ENCODE measurements at regions not wholly inside any gene's neighbourhood (a gene's known extent, or its start where the extent isn't known, plus 50 kb on each side); places are given as distances from the start of the nearest gene placed in this dataset.

- no peak for DNase-seq
These were observed 147.5 kb downstream of the SLC38A6 start for GRCh38 chr14:61128382-61129167.

DNA sequence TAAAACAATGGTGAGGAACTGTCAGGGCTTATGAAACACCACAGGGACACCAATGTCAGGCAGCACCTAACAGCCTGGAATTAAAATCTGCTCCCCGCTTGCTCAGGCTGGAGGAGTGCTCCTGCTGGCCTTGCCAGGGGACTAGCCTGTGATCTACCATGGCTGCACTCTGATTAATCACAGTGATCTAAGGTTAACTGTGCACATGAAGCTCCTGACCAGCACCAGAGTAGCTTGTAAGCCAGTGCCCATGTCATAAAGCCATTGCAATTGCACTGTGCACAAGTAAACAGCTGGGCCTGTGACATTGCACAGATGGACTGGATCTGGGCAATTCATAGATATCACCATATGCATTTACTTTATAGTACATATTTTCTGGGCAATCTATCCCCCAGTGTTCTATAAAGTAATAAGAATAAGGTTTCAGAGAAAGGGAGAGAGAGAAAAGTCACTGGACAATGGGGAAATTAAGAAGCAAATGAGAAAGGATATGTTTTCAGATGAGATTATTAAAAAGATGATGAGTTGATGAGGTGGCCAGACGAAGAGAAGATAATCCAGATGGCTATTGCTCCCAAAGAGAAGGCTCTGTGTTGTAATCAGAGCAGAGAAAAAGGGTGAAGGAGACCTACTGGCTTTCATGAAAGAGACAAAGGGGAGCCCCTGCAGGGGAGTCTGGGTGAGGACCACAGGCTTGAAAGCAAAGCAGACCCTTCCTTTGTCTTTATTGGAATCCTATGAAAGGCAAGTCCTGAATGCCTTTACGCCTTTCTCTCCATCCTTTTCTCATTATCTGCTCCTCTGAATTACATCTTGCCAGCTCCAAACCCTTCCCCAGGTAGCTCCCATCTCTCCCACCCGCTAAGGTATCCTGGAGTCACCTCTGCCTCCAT lies 145.8 kb downstream of the SLC38A6 start:
- DNase-seq = peak; percentile 47

DNA sequence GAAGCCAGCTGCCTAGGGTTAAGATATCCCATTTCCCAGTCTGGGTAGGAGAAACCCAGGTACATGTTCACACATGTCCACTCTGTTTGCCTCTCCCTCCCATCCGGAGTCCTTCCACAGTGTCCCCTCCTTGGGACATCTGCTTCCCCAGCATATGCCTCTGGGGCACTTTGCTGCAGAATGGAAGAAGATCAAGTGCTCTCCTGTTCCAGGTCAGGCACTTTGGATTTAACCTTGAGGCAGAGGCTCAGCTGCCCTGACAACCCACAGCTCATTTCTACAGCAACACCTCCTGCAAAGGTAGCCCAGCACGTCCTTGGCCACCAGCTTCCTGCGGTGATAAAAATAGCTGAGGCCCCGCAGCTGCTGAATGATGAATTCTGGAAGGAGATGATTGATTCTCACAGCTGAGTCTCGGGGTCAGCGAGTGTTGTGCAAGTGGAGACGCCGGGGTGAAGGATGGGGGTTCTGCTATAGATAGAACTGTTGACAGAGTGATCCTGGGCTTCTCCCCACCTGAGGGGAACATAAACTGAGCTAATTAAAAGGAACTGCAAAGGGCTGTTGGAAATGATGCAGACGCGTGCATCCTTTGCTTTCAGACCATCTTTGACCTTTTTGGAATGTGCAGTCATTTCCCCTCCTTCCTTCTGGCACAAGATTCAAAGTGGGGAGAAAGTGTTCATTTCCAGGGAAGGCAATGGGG lies 145.0 kb downstream of the SLC38A6 start:
- DNase-seq = peak; percentile 88

DNA sequence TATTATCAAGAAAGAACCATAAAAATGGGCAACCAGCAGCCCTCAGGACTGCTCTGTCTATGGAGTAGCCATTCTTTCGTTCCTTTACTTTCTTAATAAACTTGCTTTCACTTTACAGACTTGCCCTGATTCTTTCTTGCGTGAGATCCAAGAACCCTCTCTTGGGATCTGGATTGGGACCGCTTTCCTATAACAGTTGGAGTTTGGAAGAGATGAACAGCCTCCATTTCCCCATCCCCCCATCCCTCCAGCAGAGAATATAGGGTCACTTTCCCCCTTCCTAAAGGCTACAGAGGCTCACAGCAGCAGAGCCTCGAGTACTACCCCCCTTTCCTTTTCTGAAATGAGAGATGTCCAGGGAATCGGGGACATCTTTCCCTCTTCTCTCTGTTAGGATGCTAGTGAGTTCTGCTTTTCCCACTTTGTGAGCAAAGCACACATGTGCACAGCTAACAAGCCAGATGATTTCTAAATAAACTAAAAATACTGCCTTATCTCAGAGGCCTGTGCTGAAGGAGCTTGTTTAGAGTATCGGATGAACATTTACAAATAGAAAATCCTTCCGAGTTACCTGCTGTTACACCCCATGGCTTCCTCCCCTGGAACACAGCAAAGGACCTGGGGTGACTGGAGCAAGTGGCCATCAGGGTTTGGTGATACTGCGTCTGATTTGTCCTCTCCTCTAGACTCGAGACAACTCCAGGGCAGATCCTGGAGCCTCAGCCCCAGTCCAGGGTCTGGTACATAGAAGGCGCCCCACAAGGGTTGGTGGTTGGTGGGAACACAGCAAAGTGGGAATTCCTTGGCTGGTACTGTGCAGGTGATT lies 144.2 kb downstream of the SLC38A6 start:
- no peak for DNase-seq

- DNase-seq = no peak
These were observed 141.8 kb downstream of the SLC38A6 start for GRCh38 chr14:61122862-61123261.

GRCh38 chr14:61121355-61121787 lies 140.3 kb downstream of the SLC38A6 start:
- DNase-seq = no peak

- no peak for DNase-seq
These were observed 139.5 kb downstream of the SLC38A6 start for GRCh38 chr14:61120576-61120975.

GRCh38 chr14:61119006-61119405 lies 138.0 kb downstream of the SLC38A6 start:
- no peak for DNase-seq

- no peak for DNase-seq
These were observed 135.3 kb downstream of the SLC38A6 start for GRCh38 chr14:61116369-61116768.

DNA sequence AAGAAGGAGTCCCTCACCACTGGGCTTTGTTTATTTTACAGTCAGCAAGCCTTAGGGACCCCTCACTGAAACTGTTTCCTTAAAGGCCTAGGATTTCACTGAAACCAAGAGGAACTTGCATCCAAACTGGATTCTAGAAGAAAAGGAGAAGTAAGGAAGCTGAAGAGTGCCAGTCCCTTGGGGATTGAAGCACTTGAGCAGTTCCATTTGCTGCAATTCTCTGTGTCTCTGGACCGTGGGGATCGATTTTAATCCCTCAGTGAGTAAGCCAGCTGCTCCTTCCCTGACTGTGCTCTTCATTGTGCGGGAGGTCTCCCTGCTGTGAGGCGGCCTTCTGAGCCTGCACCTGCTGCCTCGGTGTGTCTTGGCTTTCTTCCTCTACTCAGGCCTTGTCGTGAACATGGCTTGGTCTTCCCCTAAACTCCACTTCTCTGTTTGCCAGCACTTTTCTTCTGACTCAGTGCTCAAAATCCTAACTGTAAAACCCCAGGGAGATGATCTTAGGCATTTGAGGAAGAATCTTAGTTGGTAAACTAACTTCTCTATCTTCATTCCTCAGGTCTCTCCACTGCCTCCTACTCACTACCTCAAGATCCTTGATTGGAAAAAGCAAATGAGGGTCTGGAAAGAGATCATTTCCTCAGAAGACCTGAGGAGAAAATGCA lies 132.6 kb downstream of the SLC38A6 start:
- DNase-seq = peak; percentile 94

DNA sequence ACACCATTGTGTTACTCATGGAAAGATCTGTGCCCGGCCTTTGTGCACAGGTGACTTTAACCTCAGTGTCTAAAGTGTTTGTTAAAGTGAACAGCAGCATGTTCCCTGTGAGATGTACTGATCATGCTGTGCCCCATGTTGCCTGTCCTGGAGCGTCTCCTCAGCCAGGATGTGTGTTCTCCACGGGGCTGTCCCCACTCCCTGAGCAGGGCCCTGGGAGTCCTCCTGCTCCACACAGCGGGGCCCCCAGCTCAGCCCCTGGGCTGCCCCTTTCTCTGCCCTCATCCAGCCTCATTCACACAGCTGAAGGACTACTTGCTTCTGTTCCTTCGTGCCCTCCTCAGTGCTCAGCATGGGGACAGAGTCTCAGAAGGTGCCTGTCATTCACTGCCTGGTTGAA lies 131.5 kb downstream of the SLC38A6 start:
- DNase-seq = no peak

GRCh38 chr14:61111731-61112130 lies 130.7 kb downstream of the SLC38A6 start:
- no peak for DNase-seq

DNA sequence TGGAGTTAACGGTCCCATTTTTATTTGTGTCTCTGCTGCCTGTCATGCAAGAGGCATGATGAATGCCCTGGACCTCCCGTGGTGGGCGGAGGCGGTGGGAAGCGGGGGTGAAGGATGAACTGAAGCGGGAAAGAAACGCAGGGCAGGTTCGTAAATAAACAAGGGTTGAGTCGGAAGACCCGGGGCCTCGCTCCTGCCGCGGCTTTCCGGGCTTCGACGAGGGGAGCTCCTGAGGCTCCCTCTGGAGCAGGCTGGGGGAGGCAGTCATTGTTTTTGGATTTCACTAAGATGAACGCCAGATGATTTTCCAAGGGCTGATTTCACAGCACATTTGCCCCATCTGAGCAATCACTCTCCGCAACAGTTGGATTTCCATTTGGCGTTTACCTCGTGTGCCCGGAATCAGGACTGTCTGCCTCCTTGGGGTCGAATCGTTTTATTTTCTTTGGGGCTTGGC lies 130.2 kb downstream of the SLC38A6 start:
- no peak for DNase-seq

- DNase-seq = no peak
These were observed 129.5 kb downstream of the SLC38A6 start for GRCh38 chr14:61110316-61111082.

- no peak for DNase-seq
These were observed 128.2 kb downstream of the SLC38A6 start for GRCh38 chr14:61109288-61109687.

DNA sequence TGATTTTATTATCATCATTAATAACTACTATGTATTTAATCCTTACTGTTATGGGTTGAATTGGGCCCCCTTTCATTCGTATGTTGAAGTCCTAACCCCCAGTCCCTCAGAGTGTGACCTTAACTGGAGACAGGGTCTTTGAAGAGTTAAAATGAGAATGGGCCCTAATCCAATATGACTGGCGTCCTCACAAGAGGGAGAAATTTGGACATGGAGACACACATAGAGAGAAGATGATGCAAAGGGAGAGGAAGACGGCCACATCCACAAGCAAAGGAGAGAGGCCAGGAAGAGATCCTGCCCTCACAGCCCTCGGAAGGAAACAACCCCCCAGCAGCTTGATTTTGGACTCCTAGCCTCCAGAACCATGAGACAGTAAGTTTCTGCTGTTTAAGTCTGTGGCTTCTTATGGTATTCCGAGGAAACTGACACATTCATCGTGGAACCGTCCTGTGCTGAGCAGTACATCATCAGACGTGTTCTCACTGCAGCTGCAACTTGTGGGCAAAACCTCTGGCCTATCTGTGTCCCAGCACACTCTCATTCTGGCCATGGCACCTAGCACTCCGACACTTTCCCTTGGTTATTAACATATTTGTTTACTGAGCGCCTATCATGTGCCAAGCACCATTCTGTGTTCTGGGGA lies 127.6 kb downstream of the SLC38A6 start:
- no peak for DNase-seq

- no peak for DNase-seq
These were observed 126.9 kb downstream of the SLC38A6 start for GRCh38 chr14:61107869-61108493.

DNA sequence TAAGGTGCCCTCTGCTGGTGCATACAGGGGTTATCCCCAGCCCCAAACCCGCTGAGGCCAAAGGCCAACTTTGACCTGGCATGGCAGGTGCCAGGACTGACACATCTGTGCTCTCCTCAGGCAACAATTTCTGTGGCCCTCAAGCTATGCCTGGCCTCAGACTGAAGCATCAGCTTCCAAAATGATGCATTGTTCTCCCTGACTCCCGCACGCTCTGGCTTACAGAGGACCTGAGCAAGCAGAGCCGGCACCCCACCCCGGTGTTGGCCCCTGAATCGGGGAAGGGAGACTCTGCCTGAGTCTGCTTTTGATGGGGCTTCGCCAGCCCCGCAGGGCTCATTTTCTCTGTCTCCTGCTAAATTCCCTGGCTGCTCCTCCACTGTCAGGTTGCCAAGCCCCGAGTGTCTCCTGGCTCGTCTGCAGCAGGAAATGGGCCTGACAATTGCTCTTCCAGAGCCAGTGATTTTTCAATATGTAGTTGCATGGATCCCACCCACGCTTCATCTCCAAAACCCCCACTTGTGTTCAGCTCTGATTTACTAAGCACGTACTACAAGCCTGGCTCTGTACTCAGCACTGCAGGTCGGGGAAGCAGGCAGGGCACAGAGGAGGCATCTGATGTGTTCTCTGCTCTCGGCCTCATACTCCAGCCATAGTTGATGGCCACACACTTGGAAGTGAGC lies 126.1 kb downstream of the SLC38A6 start:
- DNase-seq = no peak

- DNase-seq = no peak
These were observed 125.4 kb downstream of the SLC38A6 start for GRCh38 chr14:61106271-61106958.
